ENCODE measurements at regions not wholly inside any gene's neighbourhood (a gene's known extent, or its start where the extent isn't known, plus 50 kb on each side); places are given as distances from the start of the nearest gene placed in this dataset.

DNA sequence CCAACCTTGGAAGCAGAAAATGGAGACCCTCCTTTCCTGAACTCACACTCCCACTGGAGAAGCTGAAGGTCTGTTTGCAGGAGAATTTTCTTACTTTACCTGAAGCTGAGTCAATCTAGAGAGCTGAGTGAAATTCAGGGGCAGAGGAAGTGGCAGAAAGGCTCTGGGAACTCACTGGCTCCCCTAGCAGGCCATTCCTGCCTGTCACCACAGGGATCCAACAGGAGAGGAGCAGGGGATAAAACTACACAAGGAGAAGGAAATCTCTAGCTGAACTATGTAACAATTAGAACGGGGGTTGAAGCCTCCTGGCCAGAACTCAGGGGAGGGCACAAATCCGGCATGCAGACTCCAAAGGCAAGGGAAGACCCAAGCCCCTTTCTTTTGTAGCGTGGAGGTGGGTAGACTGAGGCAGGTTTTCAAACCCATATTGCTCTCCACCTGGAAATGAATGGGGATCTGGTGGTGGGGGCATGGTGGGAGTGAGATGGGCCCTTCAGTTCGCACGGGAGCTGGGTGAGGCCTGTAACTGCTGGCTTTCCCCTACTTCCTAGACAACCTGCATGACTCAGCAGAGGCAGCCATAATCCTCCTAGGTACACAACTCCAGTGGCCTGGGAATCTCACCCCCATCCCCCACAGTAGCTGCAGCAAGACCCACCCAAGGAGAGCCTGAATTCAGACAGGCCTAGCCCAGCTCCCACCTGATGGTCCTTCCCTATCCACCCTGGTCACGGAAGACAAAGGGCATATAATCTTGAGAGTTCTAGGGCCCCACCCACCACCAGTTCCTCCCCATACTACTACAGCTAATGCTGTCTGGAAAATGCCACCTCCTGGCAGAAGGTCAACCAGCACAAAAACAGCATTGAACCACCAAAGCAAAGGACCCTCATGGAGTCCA lies 158.1 kb downstream of the LTN1 start:
- H3K27ac ChIP-seq, result no peak overlapping the region
- no peaks in the 10 kb centered on the region for H3K9me3 ChIP-seq
- DNase-seq, result no peak
- H3K4me1 ChIP-seq, result no peaks in the 10 kb centered on the region
- H3K4me3 ChIP-seq, result no peak overlapping the region
- no peaks in the 10 kb centered on the region for H3K36me3 ChIP-seq
- no peaks in the 10 kb centered on the region for H3K27me3 ChIP-seq
- TF ChIP-seq, protein P1, sequence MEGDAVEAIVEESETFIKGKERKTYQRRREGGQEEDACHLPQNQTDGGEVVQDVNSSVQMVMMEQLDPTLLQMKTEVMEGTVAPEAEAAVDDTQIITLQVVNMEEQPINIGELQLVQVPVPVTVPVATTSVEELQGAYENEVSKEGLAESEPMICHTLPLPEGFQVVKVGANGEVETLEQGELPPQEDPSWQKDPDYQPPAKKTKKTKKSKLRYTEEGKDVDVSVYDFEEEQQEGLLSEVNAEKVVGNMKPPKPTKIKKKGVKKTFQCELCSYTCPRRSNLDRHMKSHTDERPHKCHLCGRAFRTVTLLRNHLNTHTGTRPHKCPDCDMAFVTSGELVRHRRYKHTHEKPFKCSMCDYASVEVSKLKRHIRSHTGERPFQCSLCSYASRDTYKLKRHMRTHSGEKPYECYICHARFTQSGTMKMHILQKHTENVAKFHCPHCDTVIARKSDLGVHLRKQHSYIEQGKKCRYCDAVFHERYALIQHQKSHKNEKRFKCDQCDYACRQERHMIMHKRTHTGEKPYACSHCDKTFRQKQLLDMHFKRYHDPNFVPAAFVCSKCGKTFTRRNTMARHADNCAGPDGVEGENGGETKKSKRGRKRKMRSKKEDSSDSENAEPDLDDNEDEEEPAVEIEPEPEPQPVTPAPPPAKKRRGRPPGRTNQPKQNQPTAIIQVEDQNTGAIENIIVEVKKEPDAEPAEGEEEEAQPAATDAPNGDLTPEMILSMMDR (IDR thresholded peaks at IDR 0.05), result no peak
- no peak for TF ChIP-seq POLR2A (IDR thresholded peaks at IDR 0.05)

DNA sequence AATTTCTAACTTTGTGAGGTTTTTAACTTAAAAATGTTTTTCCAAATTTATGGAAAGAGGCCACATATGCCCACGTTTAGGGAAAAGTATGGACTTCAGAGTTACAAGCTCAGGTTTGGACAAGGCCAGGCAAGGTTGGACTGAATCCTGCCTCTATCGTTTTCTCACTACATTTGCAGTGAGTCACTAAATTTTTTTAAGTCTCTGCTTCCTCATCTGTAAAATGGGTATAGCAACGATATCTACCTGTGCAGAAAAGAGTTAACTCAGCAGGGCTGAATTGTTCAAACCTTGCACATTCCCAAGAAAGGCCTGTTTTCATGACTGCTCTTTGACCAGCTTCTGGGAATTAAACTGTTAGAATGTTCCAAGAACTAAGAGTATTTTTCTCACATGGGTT lies 159.1 kb downstream of the LTN1 start:
- DNase-seq, result no peak

GRCh38 chr21:28833182-28833581 lies 159.5 kb downstream of the LTN1 start:
- H3K27me3 ChIP-seq, result no peaks in the 10 kb centered on the region
- TF ChIP-seq POLR2A (IDR thresholded peaks at IDR 0.05), result no peak
- TF ChIP-seq, protein P1 (IDR thresholded peaks at IDR 0.05), result no peak
- H3K9me3 ChIP-seq, result no peaks in the 10 kb centered on the region
- no peaks in the 10 kb centered on the region for H3K4me1 ChIP-seq
- no peak overlapping the region for H3K27ac ChIP-seq
- DNase-seq, result no peak
- H3K4me3 ChIP-seq, result no peak overlapping the region
- H3K36me3 ChIP-seq, result no peaks in the 10 kb centered on the region

More for the DNA sequence above, 159.1 kb downstream of the LTN1 start:
- Histone ChIP-seq H3K27ac (no peak overlapping the region), H3K27me3 (no peaks in the 10 kb centered on the region), H3K4me3 (no peak overlapping the region), H3K9me3 (no peaks in the 10 kb centered on the region), H3K36me3 (no peaks in the 10 kb centered on the region), H3K4me1 (no peaks in the 10 kb centered on the region)
- TF ChIP-seq POLR2A (IDR thresholded peaks at IDR 0.05), result no peak
- TF ChIP-seq, protein P1 (IDR thresholded peaks at IDR 0.05), result no peak

DNA sequence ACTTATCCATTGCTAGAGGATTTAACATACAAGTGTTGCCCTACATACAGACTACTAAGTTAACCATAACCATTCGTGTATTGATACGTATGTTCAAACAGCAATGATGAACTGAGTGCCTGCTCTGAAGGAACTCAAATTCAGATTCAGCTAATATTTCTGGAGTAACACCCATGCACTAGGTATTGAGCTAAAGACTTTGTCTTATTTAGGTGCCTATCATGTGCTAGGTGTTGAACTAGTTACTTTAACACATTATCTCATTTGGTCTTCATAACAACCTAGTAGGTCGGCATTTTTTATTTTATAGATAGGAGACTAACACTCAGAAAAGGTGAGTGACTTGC lies 160.0 kb downstream of the LTN1 start:
- no peaks in the 10 kb centered on the region for H3K4me1 ChIP-seq
- H3K9me3 ChIP-seq, result no peaks in the 10 kb centered on the region
- H3K27ac ChIP-seq, result peak overlapping the region in 2 of 4 donors; percentile 18 to 33
- DNase-seq, result no peak
- no peaks in the 10 kb centered on the region for H3K27me3 ChIP-seq
- TF ChIP-seq POLR2A (IDR thresholded peaks at IDR 0.05), result no peak
- TF ChIP-seq, protein P1 (IDR thresholded peaks at IDR 0.05), result no peak
- H3K4me3 ChIP-seq, result no peak overlapping the region
- no peaks in the 10 kb centered on the region for H3K36me3 ChIP-seq

- DNase-seq, result no peak
- Histone ChIP-seq H3K4me3 (no peak overlapping the region), H3K36me3 (no peaks in the 10 kb centered on the region), H3K27me3 (no peaks in the 10 kb centered on the region), H3K27ac (peak overlapping the region in 2 of 4 donors; percentile 18 to 33), H3K4me1 (no peaks in the 10 kb centered on the region), H3K9me3 (no peaks in the 10 kb centered on the region)
- TF ChIP-seq, protein P1 (IDR thresholded peaks at IDR 0.05), result no peak
- no peak for TF ChIP-seq POLR2A (IDR thresholded peaks at IDR 0.05)
These were observed 160.5 kb downstream of the LTN1 start for GRCh38 chr21:28832013-28832714.
